Endodermal cell (in vitro differentiated cells): ENCODE measurements at regions not wholly inside any gene's neighbourhood (a gene's known extent, or its start where the extent isn't known, plus 50 kb on each side); places are given as distances from the start of the nearest gene placed in this dataset.
"Not testable (repeated sequence)": the region's sequence is repeated elsewhere in the genome, so short reads cannot be mapped to it uniquely, and the experiment has no call there.

Source experiments
- DNase-seq: peaks from one replicate; pipeline ENCODE4 v3.0.0-alpha.2; 2017
- H3K27ac ChIP-seq: 2 replicates; pipeline ENCODE4 v1.5.1; 2013; ENCODE audit warnings: mild to moderate bottlenecking, low read depth, low read length, moderate library complexity
- H3K27me3 ChIP-seq: 2 replicates; pipeline ENCODE4 v1.6.1; 2013; ENCODE audit warnings: mild to moderate bottlenecking, low read length, moderate library complexity; ENCODE audit not compliant: insufficient read depth, control insufficient read depth, poor library complexity, severe bottlenecking
- H3K36me3 ChIP-seq: 2 replicates; pipeline ENCODE4 v1.7.0; 2013; ENCODE audit warnings: mild to moderate bottlenecking, low read length, moderate library complexity; ENCODE audit not compliant: control insufficient read depth, insufficient read depth
- H3K4me1 ChIP-seq: one replicate; pipeline ENCODE4 v1.7.0; 2013; ENCODE audit warnings: low read length; ENCODE audit not compliant: control insufficient read depth, insufficient read depth
- H3K4me3 ChIP-seq: 2 replicates; pipeline ENCODE4 v1.5.1; 2013; ENCODE audit warnings: mild to moderate bottlenecking, low read length, moderate library complexity
- H3K9ac ChIP-seq: 2 replicates; pipeline ENCODE4 v1.6.1; 2013; ENCODE audit warnings: mild to moderate bottlenecking, low read length, moderate library complexity; ENCODE audit not compliant: poor library complexity, severe bottlenecking; ENCODE audit errors: extremely low read depth
- H3K9me3 ChIP-seq: 2 replicates; pipeline ENCODE4 v1.6.1; 2013; ENCODE audit warnings: mild to moderate bottlenecking, low read length, moderate library complexity; ENCODE audit not compliant: control insufficient read depth
- H3K27ac Mint-ChIP-seq: 2 replicates; pipeline ENCODE4 v1.8.0; 2020; ENCODE audit warnings: mixed read lengths
- H3K27me3 Mint-ChIP-seq: 2 replicates; pipeline ENCODE4 v1.8.0; 2021; ENCODE audit warnings: mild to moderate bottlenecking, mixed read lengths; ENCODE audit not compliant: insufficient read depth
- H3K36me3 Mint-ChIP-seq: 2 replicates; pipeline ENCODE4 v1.8.0; 2020; ENCODE audit warnings: low read depth, mixed read lengths
- H3K4me1 Mint-ChIP-seq: 2 replicates; pipeline ENCODE4 v1.8.0; 2020; ENCODE audit warnings: mixed read lengths
- H3K4me3 Mint-ChIP-seq: 2 replicates; pipeline ENCODE4 v1.8.0; 2020; ENCODE audit warnings: mild to moderate bottlenecking, moderate library complexity, mixed read lengths
- H3K9me3 Mint-ChIP-seq: 2 replicates; pipeline ENCODE4 v1.8.0; 2020; ENCODE audit warnings: mild to moderate bottlenecking, mixed read lengths
- WGBS, 2 experiments: methylation state at CpG; one replicate each; pipeline versions ENCODE4 v1.1.5 to v1.1.7; 2013; ENCODE audit warnings: missing lambda C conversion rate in 2 of 2, mixed read lengths in 1 of 2; ENCODE audit not compliant: insufficient coverage in 1 of 2, insufficient read length in 1 of 2; 5-methylcytosine and 5-hydroxymethylcytosine counted together

DNA sequence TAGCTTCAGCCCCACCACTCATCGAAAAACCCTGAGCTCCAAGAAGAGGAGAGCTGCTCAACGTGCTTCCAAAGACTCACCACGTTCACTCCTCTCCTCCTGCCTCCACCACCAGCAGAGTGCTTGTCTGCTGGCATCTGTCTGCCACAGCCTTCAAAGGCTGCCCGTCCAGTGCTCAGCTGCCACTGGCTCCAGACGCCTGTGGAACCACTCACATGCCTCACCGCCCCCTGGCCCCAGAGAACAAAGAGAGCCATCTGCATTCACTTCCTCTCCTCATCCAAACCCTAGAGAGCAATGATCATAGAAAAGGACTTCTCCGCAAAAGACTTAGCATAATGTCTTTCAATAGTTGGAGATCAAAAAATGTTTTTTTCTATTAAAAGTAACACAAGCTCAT, 108.1 kb downstream of the GOLGA6L6 start:
- H3K9me3 ChIP-seq, H3K4me3 Mint-ChIP-seq, H3K4me3 ChIP-seq, DNase-seq, H3K4me1 ChIP-seq, H3K27me3 ChIP-seq, H3K27ac Mint-ChIP-seq, H3K27ac ChIP-seq, H3K36me3 ChIP-seq, H3K36me3 Mint-ChIP-seq, H3K27me3 Mint-ChIP-seq, H3K9me3 Mint-ChIP-seq, H3K9ac ChIP-seq, H3K4me1 Mint-ChIP-seq: not testable (repeated sequence)
- no CpG with 5 or more reads among the region's 7 CpGs for WGBS, 2 experiments

DNA sequence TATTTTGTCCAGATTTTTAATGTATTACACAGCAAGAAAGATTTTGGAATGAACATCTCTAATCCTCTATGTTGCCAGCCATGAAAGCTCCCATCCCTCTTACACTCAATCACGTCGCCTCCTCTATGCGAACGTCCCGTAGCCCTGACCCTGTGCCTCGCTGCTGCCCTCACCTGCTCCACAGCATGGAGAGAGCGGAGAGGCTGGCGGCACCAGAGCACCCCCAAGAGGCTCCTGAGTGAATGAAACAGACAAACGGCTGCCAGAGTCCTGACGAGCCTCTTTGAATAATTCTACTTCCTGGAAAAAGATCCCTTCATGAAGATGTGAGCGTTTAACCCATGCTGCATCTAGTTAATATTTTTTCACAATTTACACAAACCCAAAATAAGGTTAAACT, 111.1 kb downstream of the GOLGA6L6 start:
- H3K27ac Mint-ChIP-seq, H3K27ac ChIP-seq, H3K9me3 Mint-ChIP-seq, DNase-seq, H3K4me3 ChIP-seq, H3K4me1 ChIP-seq, H3K4me1 Mint-ChIP-seq, H3K27me3 ChIP-seq, H3K4me3 Mint-ChIP-seq, H3K9ac ChIP-seq, H3K27me3 Mint-ChIP-seq, H3K36me3 ChIP-seq, H3K36me3 Mint-ChIP-seq, H3K9me3 ChIP-seq: not testable (repeated sequence)
- no CpG with 5 or more reads among the region's 11 CpGs for WGBS, 2 experiments

GRCh38 chr15:20420710-20421109, 120.9 kb downstream of the GOLGA6L6 start:
- not testable (repeated sequence) for H3K27me3 Mint-ChIP-seq, H3K4me3 ChIP-seq, H3K4me3 Mint-ChIP-seq, H3K36me3 Mint-ChIP-seq, H3K36me3 ChIP-seq, H3K27me3 ChIP-seq, H3K9ac ChIP-seq, H3K4me1 Mint-ChIP-seq, H3K27ac Mint-ChIP-seq, DNase-seq, H3K4me1 ChIP-seq, H3K27ac ChIP-seq
- H3K9me3 Mint-ChIP-seq, result peaks cover 31% of the 10 kb centered on the region
- H3K9me3 ChIP-seq, result peaks cover 58% of the 10 kb centered on the region
- WGBS, 2 experiments, result 41% methylated on average over 2 of the region's 2 CpGs; no CpG with 5 or more reads in 1 of the 2 experiments

DNA sequence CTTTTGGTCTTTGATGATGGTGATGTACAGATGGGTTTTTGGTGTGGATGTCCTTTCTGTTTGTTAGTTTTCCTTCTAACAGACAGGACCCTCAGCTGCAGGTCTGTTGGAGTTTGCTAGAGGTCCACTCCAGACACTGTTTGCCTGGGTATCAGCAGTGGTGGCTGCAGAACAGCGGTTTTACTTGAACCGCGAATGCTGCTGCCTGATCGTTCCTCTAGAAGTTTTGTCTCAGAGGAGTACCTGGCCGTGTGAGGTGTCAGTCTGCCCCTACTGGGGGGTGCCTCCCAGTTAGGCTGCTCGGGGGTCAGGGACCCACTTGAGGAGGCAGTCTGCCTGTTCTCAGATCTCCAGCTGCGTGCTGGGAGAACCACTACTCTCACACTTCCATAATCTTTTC, 125.0 kb downstream of the GOLGA6L6 start:
- H3K4me3 Mint-ChIP-seq, H3K36me3 Mint-ChIP-seq, H3K27ac ChIP-seq, H3K4me1 ChIP-seq, H3K36me3 ChIP-seq, H3K27me3 ChIP-seq, H3K4me1 Mint-ChIP-seq, H3K9ac ChIP-seq, H3K27ac Mint-ChIP-seq, DNase-seq, H3K4me3 ChIP-seq, H3K27me3 Mint-ChIP-seq: not testable (repeated sequence)
- H3K9me3 ChIP-seq, result peaks cover 53% of the 10 kb centered on the region
- peaks cover 66% of the 10 kb centered on the region for H3K9me3 Mint-ChIP-seq
- WGBS, 2 experiments, result 72 to 81% methylated on average over 5 to 7 of the region's 7 CpGs

DNA sequence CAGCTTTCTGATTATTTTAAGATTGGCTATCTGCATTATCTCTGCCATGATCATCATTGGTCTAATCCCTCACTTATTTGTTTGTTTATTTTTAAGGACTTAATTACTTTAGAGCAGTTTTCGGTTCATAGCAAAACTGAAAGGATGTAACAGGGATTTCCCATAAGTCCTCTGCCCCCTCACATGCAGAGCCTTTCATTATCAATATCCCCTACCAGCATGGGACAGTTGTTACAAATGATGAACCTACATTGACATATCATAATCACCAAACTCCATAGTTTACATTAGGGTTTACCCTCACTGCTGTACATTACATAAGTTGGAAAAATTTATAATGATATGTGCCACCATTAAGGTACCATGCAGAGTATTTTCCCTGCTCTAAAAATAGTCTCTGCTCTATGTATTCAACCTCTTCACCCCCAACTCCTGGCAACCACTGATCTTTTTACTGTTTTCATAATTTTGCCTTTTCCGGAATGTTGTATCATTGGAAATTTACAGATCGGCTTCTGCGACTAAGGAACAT, 131.9 kb downstream of the GOLGA6L6 start:
- H3K27me3 Mint-ChIP-seq, H3K27ac Mint-ChIP-seq, H3K36me3 ChIP-seq, H3K27me3 ChIP-seq, H3K27ac ChIP-seq, H3K36me3 Mint-ChIP-seq, H3K4me1 Mint-ChIP-seq, H3K4me3 Mint-ChIP-seq, H3K4me1 ChIP-seq, DNase-seq, H3K9ac ChIP-seq: not testable (repeated sequence)
- H3K9me3 Mint-ChIP-seq, result peaks cover 34% of the 10 kb centered on the region
- 86 to 88% methylated on average over 4 of the region's 4 CpGs for WGBS, 2 experiments
- peak overlapping the region; percentile 16 for H3K4me3 ChIP-seq
- peaks cover 65% of the 10 kb centered on the region for H3K9me3 ChIP-seq
